K562 (cell line): ENCODE measurements at regions not wholly inside any gene's neighbourhood (a gene's known extent, or its start where the extent isn't known, plus 50 kb on each side); places are given as distances from the start of the nearest gene placed in this dataset.

ENCODE experiments used
- ATAC-seq: fragments of 200-7000 bp; cut with Tn5 transposase; 3 replicates; pipeline ENCODE4 v1.9.1; 2020; ENCODE audit warnings: moderate library complexity
- BruUV-seq: library from RNA; stranded (reverse); fragments of 400-500 nt; replicated peaks from 2 replicates; lab custom pipeline; 2021; lab: Mats Ljungman, UMichigan
- CTCF ChIA-PET: fragments of 300-600 bp; formaldehyde crosslinking; extraction: SDS; loops from one replicate; lab custom pipeline; 2021; ENCODE audit warnings: low intra/inter-chr PET ratio; lab: Yijun Ruan, JAX
- POLR2A ChIA-PET: fragments of 300-600, 350-650 bp; sonication (Branson Sonifier 250); formaldehyde crosslinking; extraction: SDS; loops from one replicate; lab custom pipeline; 2021; ENCODE audit warnings: antibody characterized with exemption, inconsistent platforms; lab: Yijun Ruan, JAX
- DNase-seq, 4 experiments: peaks; one replicate each; pipeline versions ENCODE4 v3.0.0 to v3.0.0-alpha.2; 2011 to 2018; ENCODE audit warnings: low spot score in 3 of 4, mixed read lengths in 3 of 4; ENCODE audit errors: extremely low read depth in 1 of 4
- FAIRE-seq: peaks from 2 replicates; lab custom pipeline; 2011; peaks lifted over from hg19 to GRCh38; lab: Jason Lieb, UNC
- H2AFZ ChIP-seq: 2 replicates; pipeline ENCODE4 v1.6.0; 2011; ENCODE audit warnings: low read depth, low read length, control low read depth, inconsistent platforms
- H3K27ac ChIP-seq: fragments of 200-600 bp; 3 replicates; pipeline ENCODE4 v1.8.0; 2011; ENCODE audit warnings: low read depth, mild to moderate bottlenecking, control low read depth, inconsistent platforms, low read length, moderate library complexity, mixed read lengths; ENCODE audit errors: extremely low read depth
- H3K27me3 ChIP-seq, 2 experiments: fragments of 300-600 bp in 1 of 2; 2 replicates in 1 of 2; 3 replicates in 1 of 2; pipeline versions ENCODE4 v1.6.0 to v1.8.0; 2011; ENCODE audit warnings: inconsistent platforms in 2 of 2, low read length in 2 of 2, mild to moderate bottlenecking in 1 of 2, mixed read lengths in 1 of 2, moderate library complexity in 1 of 2; ENCODE audit not compliant: control insufficient read depth in 2 of 2, insufficient read depth in 2 of 2
- H3K36me3 ChIP-seq: fragments of 300-600 bp; 3 replicates; pipeline ENCODE4 v1.8.0; 2011; ENCODE audit warnings: mild to moderate bottlenecking, low read length, inconsistent platforms; ENCODE audit not compliant: control insufficient read depth, insufficient read depth
- H3K4me1 ChIP-seq, 2 experiments: fragments of 200-600 bp in 1 of 2; replicated peaks in 1 of 2; 2 replicates in 1 of 2; 3 replicates in 1 of 2; pipeline versions ENCODE4 v1.5.1 to v1.8.0; 2011; ENCODE audit warnings: inconsistent platforms in 2 of 2, low read length in 2 of 2, mild to moderate bottlenecking in 1 of 2, mixed read lengths in 1 of 2, moderate library complexity in 1 of 2; ENCODE audit not compliant: control insufficient read depth in 2 of 2, insufficient read depth in 2 of 2
- H3K4me2 ChIP-seq: 2 replicates; pipeline ENCODE4 v1.6.1; 2011; ENCODE audit warnings: low read length, control low read depth, inconsistent platforms, mixed read lengths; ENCODE audit not compliant: insufficient read depth
- H3K4me3 ChIP-seq: fragments of 200-600 bp; sonication (generic), shearing (Covaris generic); 2 replicates; pipeline ENCODE4 v1.5.1; 2016; ENCODE audit warnings: control low read depth, inconsistent platforms
- H3K79me2 ChIP-seq: fragments of 200-600 bp; 3 replicates; pipeline ENCODE4 v1.8.0; 2011; ENCODE audit warnings: low read length, inconsistent platforms; ENCODE audit not compliant: control insufficient read depth, insufficient read depth
- H3K9ac ChIP-seq, 2 experiments: 2 replicates each; pipeline versions ENCODE4 v1.6.0 to v1.6.1; 2011; ENCODE audit warnings: low read depth in 2 of 2, low read length in 2 of 2, control low read depth in 1 of 2, inconsistent platforms in 1 of 2, mild to moderate bottlenecking in 1 of 2, mixed read lengths in 1 of 2; ENCODE audit not compliant: insufficient read depth in 1 of 2
- H3K9me1 ChIP-seq: one replicate; pipeline ENCODE4 v1.6.0; 2011; ENCODE audit warnings: inconsistent platforms, mild to moderate bottlenecking, low read length, moderate library complexity; ENCODE audit not compliant: control insufficient read depth, insufficient read depth
- H3K9me3 ChIP-seq: replicated peaks from 2 replicates; pipeline ENCODE4 v1.5.1; 2011; ENCODE audit warnings: low read depth, low read length, inconsistent platforms; ENCODE audit not compliant: control insufficient read depth, insufficient read depth
- H4K20me1 ChIP-seq: replicated peaks from 2 replicates; pipeline ENCODE4 v1.6.1; 2011; ENCODE audit warnings: low read length, inconsistent platforms, mixed read lengths; ENCODE audit not compliant: control insufficient read depth, insufficient read depth
- ATF1 ChIP-seq, 2 experiments: fragments of 450-650 bp in 1 of 2; IDR thresholded peaks; 2 replicates each; pipeline ENCODE4 v1.6.1; 2016; ENCODE audit warnings: missing compliant biosample characterization in 1 of 2, missing genetic modification characterization in 1 of 2
- CBX3 ChIP-seq, 2 experiments: IDR thresholded peaks; 1 replicate in 1 of 2; 2 replicates in 1 of 2; pipeline ENCODE4 v1.6.1; 2012; ENCODE audit warnings: inconsistent platforms in 2 of 2, low read length in 2 of 2, borderline replicate concordance in 1 of 2, control low read depth in 1 of 2
- FOXP4 ChIP-seq: sonication (generic); formaldehyde crosslinking; IDR thresholded peaks from 2 replicates; pipeline ENCODE4 v1.8.0; 2022; ENCODE audit warnings: mild to moderate bottlenecking, missing genetic modification reagents, borderline replicate concordance
- FUS ChIP-seq: fragments of 200-400 bp; formaldehyde crosslinking; optimal IDR thresholded peaks from 2 replicates; pipeline ENCODE3; 2017; ENCODE audit warnings: low read depth, low read length
- HOMEZ ChIP-seq: fragments of 250-450 bp; sonication (Bioruptor Pico); IDR thresholded peaks from 2 replicates; pipeline ENCODE4 v1.4.0; 2020; ENCODE audit warnings: mild to moderate bottlenecking, moderate library complexity
- IRF1 ChIP-seq: sonication (generic); formaldehyde crosslinking; IDR thresholded peaks from 2 replicates; pipeline ENCODE4 v1.8.0; 2022; ENCODE audit warnings: missing genetic modification reagents, mild to moderate bottlenecking, borderline replicate concordance
- MEF2A ChIP-seq: IDR thresholded peaks from 2 replicates; pipeline ENCODE4 v1.6.1; 2011; ENCODE audit warnings: low read depth, mild to moderate bottlenecking, low read length, moderate library complexity; ENCODE audit not compliant: control insufficient read depth
- MYC ChIP-seq, 2 experiments: fragments of 250-450 bp in 1 of 2; sonication (Bioruptor Pico) in 1 of 2; IDR thresholded peaks; 2 replicates each; pipeline versions ENCODE4 v1.5.1 to v1.6.1; 2012 to 2021; ENCODE audit warnings: low read depth in 2 of 2, borderline replicate concordance in 1 of 2, improper control_type of control experiment in 1 of 2, low read length in 1 of 2, mild to moderate bottlenecking in 1 of 2, moderate library complexity in 1 of 2
- NFIC ChIP-seq: fragments of 450-650 bp; IDR thresholded peaks from 2 replicates; pipeline ENCODE4 v1.6.1; 2017; ENCODE audit warnings: mild to moderate bottlenecking, inconsistent platforms
- NFXL1 ChIP-seq: fragments of 450-650 bp; formaldehyde crosslinking; IDR thresholded peaks from 2 replicates; pipeline ENCODE4 v1.4.0; 2021; ENCODE audit warnings: mild to moderate bottlenecking
- TOE1 ChIP-seq, 2 experiments: fragments of 450-650 bp in 1 of 2; sonication (generic) in 1 of 2; formaldehyde crosslinking in 1 of 2; IDR thresholded peaks; 2 replicates each; pipeline versions ENCODE4 v1.7.1 to v1.8.0; 2016 to 2022; ENCODE audit warnings: borderline replicate concordance in 2 of 2, mild to moderate bottlenecking in 2 of 2, antibody characterized with exemption in 1 of 2, inconsistent platforms in 1 of 2, low read depth in 1 of 2, missing genetic modification reagents in 1 of 2, moderate library complexity in 1 of 2
- ZNF431 ChIP-seq: sonication (generic); formaldehyde crosslinking; IDR thresholded peaks from 2 replicates; pipeline ENCODE4 v1.8.0; 2022; ENCODE audit warnings: mild to moderate bottlenecking, missing genetic modification reagents
- ZNF444 ChIP-seq: fragments of 250-450 bp; sonication (Bioruptor Pico); IDR thresholded peaks from 2 replicates; pipeline ENCODE4 v1.4.0; 2020; ENCODE audit warnings: mild to moderate bottlenecking, moderate library complexity
- ZNF583 ChIP-seq: fragments of 250-450 bp; sonication (Bioruptor Pico); IDR thresholded peaks from 2 replicates; pipeline ENCODE4 v1.4.0; 2020
- ZNF586 ChIP-seq: fragments of 450-650 bp; formaldehyde crosslinking; conservative IDR thresholded peaks from 2 replicates; pipeline ENCODE4 v1.4.0; 2020; ENCODE audit warnings: mild to moderate bottlenecking, moderate library complexity
- WGBS: fragments of 100-300 bp; shearing (Covaris generic); methylation state at CpG from one replicate; pipeline ENCODE4 v1.1.6; 2016; ENCODE audit warnings: low coverage, mixed read lengths; ENCODE audit not compliant: insufficient coverage; ENCODE audit errors: missing lambda C conversion rate; 5-methylcytosine and 5-hydroxymethylcytosine counted together
- in situ Hi-C: fragments of 300-500 bp; cut with MboI; formaldehyde crosslinking; loops from 4 replicates; pipeline ENCODE4 v1.15.0; 2018; ENCODE audit warnings: inconsistent platforms, mixed read lengths
- intact Hi-C: fragments of 100-400 bp; cut with micrococcal nuclease; formaldehyde crosslinking; loops from 2 replicates; pipeline ENCODE4 v1.14.2; 2022

GRCh38 chr6:134111726-134112125, 59.3 kb upstream of the SLC2A12 start (continued):
- TF ChIP-seq FUS = no peak

GRCh38 chr6:134111062-134111677, 58.7 kb upstream of the SLC2A12 start:
- ChIA-PET POLR2A (no interaction called here), CTCF (interaction anchor here (1.1 to 2.5 kb wide), 6 partner anchors 13 to 1328 kb away, joined by 3 to 19 read pairs (median 14); no protein-coding TSS in a partner anchor)
- BruUV-seq = no TSS peak
- H3K36me3 ChIP-seq = no peaks in the 10 kb centered on the region
- no peak overlapping the region for H3K4me3 ChIP-seq
- no peaks in the 10 kb centered on the region for H3K9me3 ChIP-seq
- H3K27me3 ChIP-seq = peaks cover 10 to 20% of the 10 kb centered on the region in 2 experiments; a peak in 4 of 5 replicates
- no peaks in the 10 kb centered on the region for H4K20me1 ChIP-seq
- H3K4me1 ChIP-seq = peaks cover 0 to 9% of the 10 kb centered on the region in 2 experiments; a peak in 2 of 5 replicates
- no peak overlapping the region for H3K9ac ChIP-seq
- no peak overlapping the region for H3K4me2 ChIP-seq
- H2AFZ ChIP-seq = no peak overlapping the region
- DNase-seq (peak; percentile 79 to 85 (median 83)), FAIRE-seq (peak; percentile 95), ATAC-seq (peak; percentile 86)
- no peaks in the 10 kb centered on the region for H3K9me1 ChIP-seq
- in situ Hi-C loops = no loop called here
- no peak overlapping the region for H3K27ac ChIP-seq
- WGBS = 52% methylated on average over 4 of the region's 4 CpGs
- no peaks in the 10 kb centered on the region for H3K79me2 ChIP-seq
- intact Hi-C loops = loop anchor here (2.0 to 5.0 kb wide), 4 partner anchors 36 to 831 kb away; no protein-coding TSS in a partner anchor
- no peak for TF ChIP-seq HOMEZ (CRISPR knock-in tag)
- no peak for TF ChIP-seq IRF1 (CRISPR knock-in tag)
- no peak for TF ChIP-seq ATF1 (CRISPR knock-in tag; IDR thresholded peaks at IDR 0.05)
- no peak for TF ChIP-seq ATF1 (tag; IDR thresholded peaks at IDR 0.05)
- no peak for TF ChIP-seq ZNF586 (CRISPR knock-in tag)
- TF ChIP-seq FOXP4 (CRISPR knock-in tag) = no peak
- no peak for TF ChIP-seq ZNF431
- no peak for TF ChIP-seq NFXL1 (CRISPR knock-in tag)
- no peak for TF ChIP-seq ZNF444 (CRISPR knock-in tag)
- no peak for TF ChIP-seq TOE1 (IDR thresholded peaks at IDR 0.05; ENCODE audit: borderline replicate concordance)
- no peak for TF ChIP-seq TOE1 (CRISPR knock-in tag; IDR thresholded peaks at IDR 0.05; ENCODE audit: borderline replicate concordance, low read depth)
- TF ChIP-seq MYC (IDR thresholded peaks at IDR 0.05; ENCODE audit: low read depth, low read length) = peak; percentile 37; the same call in 1 of the 2 replicates
- no peak for TF ChIP-seq MYC (CRISPR knock-in tag; IDR thresholded peaks at IDR 0.05; ENCODE audit: borderline replicate concordance, low read depth)
- no peak for TF ChIP-seq MEF2A
- TF ChIP-seq CBX3 (IDR thresholded peaks at IDR 0.05; ENCODE audit: borderline replicate concordance in 1 of 2, low read length in 2 of 2) = peak in 1 of 2 experiments; percentile 38; a peak in 2 of 3 replicates
- TF ChIP-seq ZNF583 (CRISPR knock-in tag) = no peak
- TF ChIP-seq NFIC = no peak
